Transverse colon (tissue), 1 donor: ENCODE measurements at regions not wholly inside any gene's neighbourhood (a gene's known extent, or its start where the extent isn't known, plus 50 kb on each side); places are given as distances from the start of the nearest gene placed in this dataset.

ENCODE experiments used
- EP300 ChIP-seq: sonication (generic); formaldehyde crosslinking; IDR thresholded peaks from one replicate; pipeline ENCODE4 v1.6.1; 2017; ENCODE audit warnings: antibody characterized with exemption, low read depth
- POLR2A ChIP-seq: fragments of 450-650 bp; IDR thresholded peaks from one replicate; pipeline ENCODE4 v1.6.1; 2016; ENCODE audit warnings: antibody characterized with exemption, mild to moderate bottlenecking, moderate library complexity

DNA sequence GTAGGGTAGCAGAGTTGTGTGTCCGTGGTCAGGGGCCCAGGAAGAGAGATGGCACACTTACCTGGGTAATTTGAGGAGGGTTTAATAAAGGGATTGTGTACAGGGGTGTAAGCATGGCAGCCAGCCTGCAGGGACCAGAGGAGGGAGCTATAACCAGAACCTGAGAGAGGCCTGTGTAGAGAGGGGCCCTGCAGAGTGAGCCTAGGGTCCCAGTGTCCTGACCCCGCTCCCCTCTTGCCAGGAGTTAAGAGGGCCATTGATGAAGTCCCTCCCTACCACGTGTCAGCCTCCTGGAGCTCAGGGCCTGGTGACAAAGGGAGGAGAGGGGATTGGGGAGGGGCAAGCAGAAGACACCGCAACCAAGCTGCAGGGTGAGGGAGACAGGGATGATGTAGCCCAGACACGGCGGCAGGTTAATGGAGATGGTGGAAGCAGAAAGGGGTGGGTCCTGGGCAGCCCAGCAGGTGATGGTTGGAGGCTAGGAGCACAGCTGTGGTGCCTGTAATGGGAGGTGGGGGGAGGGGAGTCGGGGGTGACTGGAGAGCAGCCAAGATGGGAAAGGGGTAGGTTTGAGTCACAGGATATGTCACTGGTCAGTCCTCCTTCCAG, 165.4 kb upstream of the TOPAZ1 start:
- no peak for TF ChIP-seq POLR2A
- no peak for TF ChIP-seq EP300
